HepG2 (cell line): ENCODE measurements at regions not wholly inside any gene's neighbourhood (a gene's known extent, or its start where the extent isn't known, plus 50 kb on each side); places are given as distances from the start of the nearest gene placed in this dataset.

Source experiments
- ATAC-seq: fragments of 200-7000 bp; cut with Tn5 transposase; 3 replicates; pipeline ENCODE4 v1.9.1; 2020; ENCODE audit warnings: mild to moderate bottlenecking, moderate library complexity
- BruUV-seq: library from RNA; stranded (reverse); fragments of 400-500 nt; replicated peaks from 2 replicates; lab custom pipeline; 2021; lab: Mats Ljungman, UMichigan
- CTCF ChIA-PET: fragments of 300-600 bp; formaldehyde crosslinking; extraction: SDS; loops from one replicate; lab custom pipeline; 2021; ENCODE audit warnings: low total read pairs, inconsistent platforms, low intra/inter-chr PET ratio; lab: Yijun Ruan, JAX
- POLR2A ChIA-PET: fragments of 350-600 bp; sonication (Branson Sonifier 250); formaldehyde crosslinking; loops from one replicate; lab custom pipeline; 2020; ENCODE audit warnings: antibody characterized with exemption, inconsistent platforms; lab: Yijun Ruan, JAX
- DNase-seq: peaks from one replicate; pipeline ENCODE4 v3.0.0-alpha.2; 2015; ENCODE audit warnings: low spot score
- FAIRE-seq: peaks from 3 replicates; lab custom pipeline; 2011; peaks lifted over from hg19 to GRCh38; lab: Jason Lieb, UNC
- H2AFZ ChIP-seq: one replicate; pipeline ENCODE4 v1.6.1; 2011; ENCODE audit warnings: low read length, inconsistent platforms
- H3K27ac ChIP-seq: fragments of 300-600 bp; 3 replicates; pipeline ENCODE4 v1.8.0; 2011; ENCODE audit warnings: mixed run types, mild to moderate bottlenecking, mixed read lengths, low read length, inconsistent platforms; ENCODE audit not compliant: insufficient read depth; ENCODE audit errors: extremely low read length
- H3K27me3 ChIP-seq, 2 experiments: fragments of 200-600 bp in 1 of 2; 2 replicates in 1 of 2; 3 replicates in 1 of 2; pipeline versions ENCODE4 v1.6.0 to v1.8.0; 2011; ENCODE audit warnings: low read length in 2 of 2, mild to moderate bottlenecking in 2 of 2, moderate library complexity in 2 of 2, inconsistent platforms in 1 of 2; ENCODE audit not compliant: insufficient read depth in 2 of 2, control insufficient read depth in 1 of 2
- H3K36me3 ChIP-seq, 2 experiments: fragments of 200-600 bp in 1 of 2; replicated peaks in 1 of 2; 2 replicates in 1 of 2; 3 replicates in 1 of 2; pipeline versions ENCODE4 v1.5.1 to v1.8.0; 2011; ENCODE audit warnings: low read length in 2 of 2, inconsistent platforms in 1 of 2; ENCODE audit not compliant: insufficient read depth in 2 of 2, control insufficient read depth in 1 of 2
- H3K4me1 ChIP-seq: 2 replicates; pipeline ENCODE4 v1.5.1; 2012; ENCODE audit warnings: low read length, inconsistent platforms; ENCODE audit not compliant: insufficient read depth
- H3K4me2 ChIP-seq: 2 replicates; pipeline ENCODE4 v1.6.0; 2011; ENCODE audit warnings: low read depth, low read length, inconsistent platforms
- H3K4me3 ChIP-seq, 3 experiments: fragments of 200-600 bp in 1 of 3; sonication (generic), shearing (Covaris generic) in 1 of 3; replicated peaks in 1 of 3; 2 replicates each; pipeline ENCODE4 v1.5.1; 2011 to 2016; ENCODE audit warnings: low read length in 3 of 3, inconsistent platforms in 2 of 3, low read depth in 2 of 3, mild to moderate bottlenecking in 2 of 3, control low read depth in 1 of 3, mixed read lengths in 1 of 3; ENCODE audit not compliant: insufficient read depth in 1 of 3
- H3K79me2 ChIP-seq: one replicate; pipeline ENCODE4 v1.6.1; 2011; ENCODE audit warnings: low read length, inconsistent platforms; ENCODE audit not compliant: insufficient read depth
- H3K9ac ChIP-seq: 2 replicates; pipeline ENCODE4 v1.6.0; 2011; ENCODE audit warnings: mild to moderate bottlenecking, low read depth, low read length, inconsistent platforms; ENCODE audit not compliant: insufficient read depth
- H3K9me3 ChIP-seq: 2 replicates; pipeline ENCODE4 v1.5.1; 2012; ENCODE audit warnings: mild to moderate bottlenecking, low read length
- H4K20me1 ChIP-seq: 2 replicates; pipeline ENCODE4 v1.6.0; 2011; ENCODE audit warnings: inconsistent platforms, mild to moderate bottlenecking, low read length, moderate library complexity; ENCODE audit not compliant: insufficient read depth
- CHD2 ChIP-seq: IDR thresholded peaks from 2 replicates; pipeline ENCODE4 v1.6.1; 2011; ENCODE audit warnings: low read depth, low read length, improper control_type of control experiment
- DR1 ChIP-seq: sonication (generic); formaldehyde crosslinking; IDR thresholded peaks from 2 replicates; pipeline ENCODE4 v1.8.0; 2021; ENCODE audit warnings: mild to moderate bottlenecking, missing genetic modification reagents, inconsistent platforms
- KLF12 ChIP-seq: sonication (generic); formaldehyde crosslinking; IDR thresholded peaks from 2 replicates; pipeline ENCODE4 v1.4.0; 2020; ENCODE audit warnings: missing genetic modification reagents, borderline replicate concordance
- TEAD2 ChIP-seq: sonication (generic); formaldehyde crosslinking; IDR thresholded peaks from 2 replicates; pipeline ENCODE4 v1.9.0; 2021; ENCODE audit warnings: missing genetic modification reagents
- ZNF850 ChIP-seq: sonication (generic); formaldehyde crosslinking; conservative IDR thresholded peaks from 2 replicates; pipeline ENCODE4 v1.9.0; 2021; ENCODE audit warnings: mild to moderate bottlenecking, missing genetic modification reagents
- WGBS: methylation state at CpG from one replicate; pipeline ENCODE4 v1.1.6; 2017; ENCODE audit warnings: low lambda C conversion rate; 5-methylcytosine and 5-hydroxymethylcytosine counted together
- in situ Hi-C: cut with HindIII; loops from 2 replicates; pipeline ENCODE4 v1.10.0; 2017; ENCODE audit warnings: low pct_unique_long_range_greater_than_20kb; ENCODE audit not compliant: extremely low pct_ligation_motif_present
- intact Hi-C: fragments of 100-400 bp; cut with micrococcal nuclease; formaldehyde crosslinking; loops from one replicate; pipeline ENCODE4 v1.10.0; 2022; ENCODE audit not compliant: unreplicated experiment
- TF ChIP-seq, protein P1 (sequence below): sonication (generic); formaldehyde crosslinking; IDR thresholded peaks from 2 replicates; pipeline ENCODE4 v1.4.0; 2020; ENCODE audit warnings: mild to moderate bottlenecking, missing genetic modification reagents
- TF ChIP-seq, protein P2 (sequence below): sonication (generic); formaldehyde crosslinking; IDR thresholded peaks from 2 replicates; pipeline ENCODE4 v1.4.0; 2020; ENCODE audit warnings: missing genetic modification reagents
- TF ChIP-seq, protein P3 (sequence below): sonication (generic); formaldehyde crosslinking; IDR thresholded peaks from 2 replicates; pipeline ENCODE4 v1.8.0; 2022; ENCODE audit warnings: missing genetic modification reagents, low read depth, mild to moderate bottlenecking, borderline replicate concordance
- TF ChIP-seq, protein P4 (sequence below): IDR thresholded peaks from 2 replicates; pipeline ENCODE4 v1.4.0; 2020; ENCODE audit warnings: mild to moderate bottlenecking, missing genetic modification reagents

DNA sequence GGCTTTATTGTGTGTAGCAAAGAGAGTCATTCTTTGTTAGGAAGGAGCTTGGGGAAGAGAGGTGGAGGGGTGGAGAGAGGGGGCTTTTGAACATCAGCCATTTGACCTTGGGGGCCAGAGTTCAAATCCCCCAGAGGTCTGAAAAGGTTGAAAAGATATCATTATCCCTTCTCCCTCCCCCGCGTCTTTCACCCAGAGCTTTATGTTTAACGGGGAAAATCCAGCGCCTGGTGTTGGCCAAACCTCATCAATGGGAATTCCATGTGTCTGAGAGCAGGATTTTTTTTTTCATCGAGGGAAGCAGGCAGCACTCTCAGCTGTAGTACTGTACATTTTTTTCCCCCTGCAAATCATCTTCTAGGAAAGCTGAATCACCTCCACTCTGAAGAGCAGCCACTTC, 122.4 kb upstream of the HSD17B12 start:
- Histone ChIP-seq H3K9me3 (no peaks in the 10 kb centered on the region), H3K79me2 (no peaks in the 10 kb centered on the region), H4K20me1 (no peaks in the 10 kb centered on the region), H3K36me3 (no peaks in the 10 kb centered on the region), H3K9ac (no peak overlapping the region), H3K27ac (no peak overlapping the region), H3K4me3 (no peak overlapping the region), H3K27me3 (peaks cover 4 to 71% of the 10 kb centered on the region in 2 experiments; a peak in 4 of 5 replicates), H3K4me1 (0 out of 2 replicates have a peak, but pooled peaks cover 7% of the 10 kb centered on the region), H3K4me2 (no peak overlapping the region), H2AFZ (no peak overlapping the region)
- intact Hi-C loops = no loop called here
- ATAC-seq = no peak
- 16% methylated on average over 5 of the region's 5 CpGs for WGBS
- no peak for FAIRE-seq
- in situ Hi-C loops = no loop called here
- TF ChIP-seq TEAD2 (CRISPR knock-in tag) (no peak), DR1 (CRISPR knock-in tag) (no peak)
- DNase-seq = no peak
- ChIA-PET POLR2A (no interaction called here), CTCF (no interaction called here)
- BruUV-seq = no TSS peak

DNA sequence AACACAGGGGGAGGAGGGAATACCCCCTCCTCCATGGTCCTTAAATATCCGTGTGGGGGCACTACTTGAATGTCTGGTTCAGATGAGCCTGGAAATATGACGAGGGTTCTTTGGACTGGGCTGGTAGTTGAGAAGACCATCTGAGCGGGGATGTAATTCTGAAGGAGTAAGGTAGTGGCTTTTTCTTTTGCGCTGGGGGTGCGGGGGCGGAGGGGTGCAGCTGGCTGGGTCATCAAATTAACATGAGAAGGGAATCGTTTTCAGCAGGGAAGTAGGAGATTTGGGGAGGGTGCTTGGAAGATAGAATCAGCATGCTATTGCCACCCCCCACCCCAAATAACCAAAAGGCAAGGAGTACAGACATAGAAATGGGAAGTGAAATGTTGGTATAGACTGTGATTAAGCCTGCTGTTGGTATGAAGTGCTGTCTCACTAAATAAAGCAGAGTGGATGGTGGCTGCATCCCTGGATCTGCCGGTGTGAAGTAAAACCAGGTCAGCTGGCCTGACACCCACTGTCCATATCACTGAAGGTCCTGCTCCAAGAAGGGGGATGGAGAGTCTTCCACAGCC, 121.9 kb upstream of the HSD17B12 start:
- no peaks in the 10 kb centered on the region for H3K79me2 ChIP-seq
- no peak for FAIRE-seq
- H3K36me3 ChIP-seq = no peaks in the 10 kb centered on the region
- in situ Hi-C loops = no loop called here
- CTCF ChIA-PET = no interaction called here
- no peak overlapping the region for H3K9ac ChIP-seq
- DNase-seq = no peak
- ATAC-seq = no peak
- H3K27me3 ChIP-seq = peaks cover 4 to 66% of the 10 kb centered on the region in 2 experiments; a peak in 4 of 5 replicates
- POLR2A ChIA-PET = no interaction called here
- no peak overlapping the region for H3K4me2 ChIP-seq
- no peak overlapping the region for H3K27ac ChIP-seq
- H3K4me1 ChIP-seq = 0 out of 2 replicates have a peak, but pooled peaks cover 7% of the 10 kb centered on the region
- no peak overlapping the region for H2AFZ ChIP-seq
- no peak overlapping the region for H3K4me3 ChIP-seq
- no peaks in the 10 kb centered on the region for H4K20me1 ChIP-seq
- BruUV-seq = no TSS peak
- H3K9me3 ChIP-seq = no peaks in the 10 kb centered on the region
- intact Hi-C loops = no loop called here
- WGBS = 11% methylated on average over 8 of the region's 8 CpGs
- TF ChIP-seq CHD2 (no peak), KLF12 (CRISPR knock-in tag) (no peak), ZNF850 (CRISPR knock-in tag) (no peak)
- TF ChIP-seq, protein P1, sequence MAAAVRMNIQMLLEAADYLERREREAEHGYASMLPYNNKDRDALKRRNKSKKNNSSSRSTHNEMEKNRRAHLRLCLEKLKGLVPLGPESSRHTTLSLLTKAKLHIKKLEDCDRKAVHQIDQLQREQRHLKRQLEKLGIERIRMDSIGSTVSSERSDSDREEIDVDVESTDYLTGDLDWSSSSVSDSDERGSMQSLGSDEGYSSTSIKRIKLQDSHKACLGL (CRISPR knock-in tag) = no peak
- TF ChIP-seq, protein P2, sequence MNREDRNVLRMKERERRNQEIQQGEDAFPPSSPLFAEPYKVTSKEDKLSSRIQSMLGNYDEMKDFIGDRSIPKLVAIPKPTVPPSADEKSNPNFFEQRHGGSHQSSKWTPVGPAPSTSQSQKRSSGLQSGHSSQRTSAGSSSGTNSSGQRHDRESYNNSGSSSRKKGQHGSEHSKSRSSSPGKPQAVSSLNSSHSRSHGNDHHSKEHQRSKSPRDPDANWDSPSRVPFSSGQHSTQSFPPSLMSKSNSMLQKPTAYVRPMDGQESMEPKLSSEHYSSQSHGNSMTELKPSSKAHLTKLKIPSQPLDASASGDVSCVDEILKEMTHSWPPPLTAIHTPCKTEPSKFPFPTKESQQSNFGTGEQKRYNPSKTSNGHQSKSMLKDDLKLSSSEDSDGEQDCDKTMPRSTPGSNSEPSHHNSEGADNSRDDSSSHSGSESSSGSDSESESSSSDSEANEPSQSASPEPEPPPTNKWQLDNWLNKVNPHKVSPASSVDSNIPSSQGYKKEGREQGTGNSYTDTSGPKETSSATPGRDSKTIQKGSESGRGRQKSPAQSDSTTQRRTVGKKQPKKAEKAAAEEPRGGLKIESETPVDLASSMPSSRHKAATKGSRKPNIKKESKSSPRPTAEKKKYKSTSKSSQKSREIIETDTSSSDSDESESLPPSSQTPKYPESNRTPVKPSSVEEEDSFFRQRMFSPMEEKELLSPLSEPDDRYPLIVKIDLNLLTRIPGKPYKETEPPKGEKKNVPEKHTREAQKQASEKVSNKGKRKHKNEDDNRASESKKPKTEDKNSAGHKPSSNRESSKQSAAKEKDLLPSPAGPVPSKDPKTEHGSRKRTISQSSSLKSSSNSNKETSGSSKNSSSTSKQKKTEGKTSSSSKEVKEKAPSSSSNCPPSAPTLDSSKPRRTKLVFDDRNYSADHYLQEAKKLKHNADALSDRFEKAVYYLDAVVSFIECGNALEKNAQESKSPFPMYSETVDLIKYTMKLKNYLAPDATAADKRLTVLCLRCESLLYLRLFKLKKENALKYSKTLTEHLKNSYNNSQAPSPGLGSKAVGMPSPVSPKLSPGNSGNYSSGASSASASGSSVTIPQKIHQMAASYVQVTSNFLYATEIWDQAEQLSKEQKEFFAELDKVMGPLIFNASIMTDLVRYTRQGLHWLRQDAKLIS = no peak
- TF ChIP-seq, protein P3, sequence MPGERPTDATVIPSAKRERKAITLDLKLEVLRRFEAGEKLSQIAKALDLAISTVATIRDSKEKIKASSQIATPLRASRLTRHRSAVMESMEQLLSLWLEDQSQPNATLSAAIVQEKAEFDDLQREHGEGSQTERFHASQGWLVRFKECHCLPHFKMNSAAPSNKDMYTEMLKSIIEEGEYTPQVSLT = no peak
- TF ChIP-seq, protein P4, sequence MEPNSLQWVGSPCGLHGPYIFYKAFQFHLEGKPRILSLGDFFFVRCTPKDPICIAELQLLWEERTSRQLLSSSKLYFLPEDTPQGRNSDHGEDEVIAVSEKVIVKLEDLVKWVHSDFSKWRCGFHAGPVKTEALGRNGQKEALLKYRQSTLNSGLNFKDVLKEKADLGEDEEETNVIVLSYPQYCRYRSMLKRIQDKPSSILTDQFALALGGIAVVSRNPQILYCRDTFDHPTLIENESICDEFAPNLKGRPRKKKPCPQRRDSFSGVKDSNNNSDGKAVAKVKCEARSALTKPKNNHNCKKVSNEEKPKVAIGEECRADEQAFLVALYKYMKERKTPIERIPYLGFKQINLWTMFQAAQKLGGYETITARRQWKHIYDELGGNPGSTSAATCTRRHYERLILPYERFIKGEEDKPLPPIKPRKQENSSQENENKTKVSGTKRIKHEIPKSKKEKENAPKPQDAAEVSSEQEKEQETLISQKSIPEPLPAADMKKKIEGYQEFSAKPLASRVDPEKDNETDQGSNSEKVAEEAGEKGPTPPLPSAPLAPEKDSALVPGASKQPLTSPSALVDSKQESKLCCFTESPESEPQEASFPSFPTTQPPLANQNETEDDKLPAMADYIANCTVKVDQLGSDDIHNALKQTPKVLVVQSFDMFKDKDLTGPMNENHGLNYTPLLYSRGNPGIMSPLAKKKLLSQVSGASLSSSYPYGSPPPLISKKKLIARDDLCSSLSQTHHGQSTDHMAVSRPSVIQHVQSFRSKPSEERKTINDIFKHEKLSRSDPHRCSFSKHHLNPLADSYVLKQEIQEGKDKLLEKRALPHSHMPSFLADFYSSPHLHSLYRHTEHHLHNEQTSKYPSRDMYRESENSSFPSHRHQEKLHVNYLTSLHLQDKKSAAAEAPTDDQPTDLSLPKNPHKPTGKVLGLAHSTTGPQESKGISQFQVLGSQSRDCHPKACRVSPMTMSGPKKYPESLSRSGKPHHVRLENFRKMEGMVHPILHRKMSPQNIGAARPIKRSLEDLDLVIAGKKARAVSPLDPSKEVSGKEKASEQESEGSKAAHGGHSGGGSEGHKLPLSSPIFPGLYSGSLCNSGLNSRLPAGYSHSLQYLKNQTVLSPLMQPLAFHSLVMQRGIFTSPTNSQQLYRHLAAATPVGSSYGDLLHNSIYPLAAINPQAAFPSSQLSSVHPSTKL (CRISPR knock-in tag) = no peak
